Epithelial cell of proximal tubule (primary cell): ENCODE measurements at regions not wholly inside any gene's neighbourhood (a gene's known extent, or its start where the extent isn't known, plus 50 kb on each side); places are given as distances from the start of the nearest gene placed in this dataset.
A peak's percentile ranks its signal among the peaks of the same experiment; 100 is the strongest.

Experiments
- DNase-seq: peaks from one replicate; pipeline ENCODE4 v3.0.0-alpha.2; 2011; ENCODE audit warnings: low read depth
- H3K4me3 ChIP-seq: 2 replicates; pipeline ENCODE4 v1.5.1; 2011; ENCODE audit warnings: low read depth, mild to moderate bottlenecking, low read length
- TF ChIP-seq, protein P1 (sequence below): conservative IDR thresholded peaks from 2 replicates; pipeline ENCODE4 v1.5.1; 2012; ENCODE audit warnings: low read depth, mild to moderate bottlenecking, low read length

DNA sequence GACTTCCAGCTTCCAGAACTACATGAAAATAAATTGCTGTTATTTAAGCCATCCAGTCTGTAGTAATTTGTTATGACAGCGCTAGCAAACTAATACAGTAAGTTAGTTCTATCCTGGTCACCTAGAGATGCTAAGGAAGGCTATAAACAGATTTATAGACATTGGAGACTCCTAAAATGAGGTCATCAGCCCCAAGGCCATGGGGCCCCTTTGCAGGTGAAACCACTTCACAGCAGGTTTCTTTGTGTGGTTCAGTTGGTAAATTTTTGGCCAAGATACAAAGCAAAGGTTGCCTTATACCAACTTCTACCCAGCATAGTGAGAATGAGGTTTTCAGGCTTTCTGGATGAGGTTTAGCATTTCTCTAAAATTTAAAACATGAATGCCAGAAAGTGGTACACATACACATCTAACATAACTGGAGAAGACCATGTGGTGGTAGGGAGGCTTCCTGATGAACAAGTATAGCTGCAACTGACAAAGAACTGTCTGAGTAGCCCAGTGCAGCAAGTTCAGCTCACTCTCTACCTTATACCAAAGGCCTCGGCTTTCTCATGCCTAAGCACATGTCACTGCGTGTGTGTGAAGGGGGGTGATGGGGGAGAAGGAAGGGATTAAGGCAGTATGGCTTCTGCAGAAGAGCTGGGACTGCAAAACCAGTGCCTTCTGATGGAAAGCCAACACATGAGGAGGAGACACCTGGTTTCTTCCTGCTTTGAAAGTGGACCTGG lies 264.6 kb upstream of the TAS2R1 start:
- DNase-seq: no peak
- H3K4me3 ChIP-seq: no peak overlapping the region
- TF ChIP-seq, protein P1, sequence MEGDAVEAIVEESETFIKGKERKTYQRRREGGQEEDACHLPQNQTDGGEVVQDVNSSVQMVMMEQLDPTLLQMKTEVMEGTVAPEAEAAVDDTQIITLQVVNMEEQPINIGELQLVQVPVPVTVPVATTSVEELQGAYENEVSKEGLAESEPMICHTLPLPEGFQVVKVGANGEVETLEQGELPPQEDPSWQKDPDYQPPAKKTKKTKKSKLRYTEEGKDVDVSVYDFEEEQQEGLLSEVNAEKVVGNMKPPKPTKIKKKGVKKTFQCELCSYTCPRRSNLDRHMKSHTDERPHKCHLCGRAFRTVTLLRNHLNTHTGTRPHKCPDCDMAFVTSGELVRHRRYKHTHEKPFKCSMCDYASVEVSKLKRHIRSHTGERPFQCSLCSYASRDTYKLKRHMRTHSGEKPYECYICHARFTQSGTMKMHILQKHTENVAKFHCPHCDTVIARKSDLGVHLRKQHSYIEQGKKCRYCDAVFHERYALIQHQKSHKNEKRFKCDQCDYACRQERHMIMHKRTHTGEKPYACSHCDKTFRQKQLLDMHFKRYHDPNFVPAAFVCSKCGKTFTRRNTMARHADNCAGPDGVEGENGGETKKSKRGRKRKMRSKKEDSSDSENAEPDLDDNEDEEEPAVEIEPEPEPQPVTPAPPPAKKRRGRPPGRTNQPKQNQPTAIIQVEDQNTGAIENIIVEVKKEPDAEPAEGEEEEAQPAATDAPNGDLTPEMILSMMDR: no peak

DNA sequence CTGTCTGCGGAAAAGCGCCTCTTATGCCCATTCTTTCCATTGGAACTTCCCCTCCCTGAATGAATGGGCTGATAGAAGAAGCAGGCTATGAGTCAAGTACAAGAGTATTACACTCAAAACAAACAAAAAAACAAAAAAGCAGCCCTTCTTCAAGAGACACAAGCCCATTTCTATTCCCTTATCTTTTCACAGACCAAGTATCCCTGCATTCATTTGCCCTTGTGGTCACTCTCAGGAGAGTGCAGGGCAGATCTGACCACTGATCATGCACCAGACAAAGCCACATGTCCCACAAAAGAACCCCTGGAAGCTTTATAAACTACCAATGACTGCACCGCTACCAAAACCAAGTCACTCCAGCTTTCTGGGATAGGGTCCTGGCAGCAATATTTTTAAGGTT lies 262.5 kb upstream of the TAS2R1 start:
- H3K4me3 ChIP-seq: no peak overlapping the region
- TF ChIP-seq, protein P1: no peak

DNA sequence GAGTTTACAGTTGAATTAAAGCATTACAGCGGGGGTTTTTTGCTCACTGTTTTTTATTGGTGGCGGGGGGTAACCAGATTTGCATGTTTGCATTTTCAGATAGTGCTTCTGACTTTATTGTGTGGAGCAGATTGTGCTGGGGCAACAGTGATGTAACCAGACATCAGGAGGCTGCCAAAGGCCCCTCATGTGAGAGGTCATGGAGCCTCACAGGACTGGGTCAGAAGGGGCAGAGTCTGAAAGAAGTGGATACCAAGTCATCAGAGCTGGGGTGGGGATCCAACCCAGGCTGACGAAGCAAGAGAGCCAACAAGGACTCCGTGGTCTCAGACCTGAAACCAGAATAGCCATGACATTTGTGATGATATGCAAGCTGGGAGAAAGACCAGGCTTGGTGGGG lies 259.4 kb upstream of the TAS2R1 start:
- TF ChIP-seq, protein P1: no peak
- no peak for DNase-seq
- H3K4me3 ChIP-seq: no peak overlapping the region

More for the DNA sequence above, 262.5 kb upstream of the TAS2R1 start:
- DNase-seq: no peak

DNA sequence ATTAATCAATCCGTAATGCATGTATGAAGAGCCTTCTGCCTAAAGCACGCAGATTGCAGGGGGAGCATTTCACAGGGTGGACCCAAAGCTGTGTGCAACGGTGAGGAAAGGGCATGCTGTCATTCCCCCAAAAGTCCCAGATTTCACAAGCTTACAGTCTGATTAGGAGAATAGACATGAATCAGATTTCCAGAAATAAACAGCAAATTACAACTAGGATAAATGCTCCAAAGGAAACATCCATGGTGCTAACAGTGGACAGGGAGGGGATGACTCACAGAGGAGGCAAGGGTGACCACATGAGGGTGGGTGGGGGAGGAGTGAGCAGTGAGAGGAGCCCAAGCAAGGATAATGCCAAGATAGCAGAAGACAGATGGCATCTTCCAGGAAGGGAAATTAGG lies 258.4 kb upstream of the TAS2R1 start:
- TF ChIP-seq, protein P1: no peak
- H3K4me3 ChIP-seq: no peak overlapping the region
- DNase-seq: peak; percentile 30

DNA sequence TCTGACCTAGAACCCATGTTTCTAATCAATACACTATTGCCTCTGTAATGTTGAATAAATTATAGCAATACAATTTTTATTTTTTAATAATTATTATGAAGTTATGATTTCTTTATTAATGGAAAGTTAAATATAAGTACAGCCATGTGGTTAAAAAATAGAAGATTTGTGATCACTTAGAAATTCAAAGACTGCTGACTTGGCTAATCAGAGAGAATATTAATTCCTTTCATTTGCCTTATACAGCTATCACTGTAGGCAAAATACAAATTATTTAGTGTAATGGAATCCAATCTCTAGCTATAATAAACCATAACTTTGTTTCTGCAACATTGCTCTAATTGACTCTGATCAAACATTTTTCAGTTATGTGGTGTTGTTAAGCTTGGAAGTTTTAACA lies 255.0 kb upstream of the TAS2R1 start:
- TF ChIP-seq, protein P1: no peak
- H3K4me3 ChIP-seq: no peak overlapping the region
- no peak for DNase-seq

DNA sequence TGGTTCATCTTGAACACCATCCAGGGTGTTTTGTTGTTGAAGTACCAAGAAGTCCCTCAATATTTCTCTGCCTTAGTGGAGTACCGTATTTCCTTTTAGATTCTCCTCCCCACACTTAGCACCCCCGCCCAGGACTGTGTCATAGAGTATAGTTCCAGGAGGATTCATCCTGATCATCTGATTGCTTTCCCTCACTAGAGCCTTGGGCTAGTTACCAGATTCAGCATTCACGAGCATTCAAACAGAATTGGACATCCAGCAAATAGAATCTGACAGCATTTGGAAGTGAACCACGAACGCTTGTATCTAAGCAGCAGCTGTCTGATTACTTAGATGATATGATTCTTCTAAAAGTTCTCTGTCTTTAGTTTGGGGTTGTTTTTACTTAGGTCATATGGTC lies 248.1 kb upstream of the TAS2R1 start:
- no peak overlapping the region for H3K4me3 ChIP-seq
- no peak for DNase-seq
- TF ChIP-seq, protein P1: no peak

DNA sequence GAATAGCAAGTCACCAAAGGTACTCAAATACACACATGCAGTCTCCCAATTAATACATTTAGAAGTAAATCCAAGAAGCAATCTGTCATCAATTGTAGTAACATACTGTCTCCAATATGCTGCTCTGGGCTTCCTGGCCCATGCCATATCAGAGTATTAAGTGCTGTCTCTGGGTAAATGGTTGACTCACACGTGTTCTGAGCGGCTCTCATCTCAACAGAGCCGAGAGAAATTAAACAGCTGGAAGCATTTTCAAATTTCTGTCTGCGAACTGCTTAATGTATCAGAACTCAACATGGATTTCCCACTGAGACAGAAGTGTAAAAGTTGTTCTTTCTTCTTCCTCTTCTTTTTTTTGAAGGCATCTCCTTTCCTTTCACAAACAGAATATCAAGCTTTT lies 247.3 kb upstream of the TAS2R1 start:
- no peak overlapping the region for H3K4me3 ChIP-seq
- DNase-seq: no peak
- TF ChIP-seq, protein P1: no peak
